Hepatic stellate cell (primary cell): ENCODE measurements at regions not wholly inside any gene's neighbourhood (a gene's known extent, or its start where the extent isn't known, plus 50 kb on each side); places are given as distances from the start of the nearest gene placed in this dataset.
A peak's percentile ranks its signal among the peaks of the same experiment; 100 is the strongest.

Experiments
- DNase-seq: peaks from one replicate; pipeline ENCODE4 v3.0.0; 2011; ENCODE audit warnings: low spot score

- DNase-seq: no peak
These were observed 525.8 kb downstream of the SHQ1 start for GRCh38 chr3:72322264-72322976.

DNA sequence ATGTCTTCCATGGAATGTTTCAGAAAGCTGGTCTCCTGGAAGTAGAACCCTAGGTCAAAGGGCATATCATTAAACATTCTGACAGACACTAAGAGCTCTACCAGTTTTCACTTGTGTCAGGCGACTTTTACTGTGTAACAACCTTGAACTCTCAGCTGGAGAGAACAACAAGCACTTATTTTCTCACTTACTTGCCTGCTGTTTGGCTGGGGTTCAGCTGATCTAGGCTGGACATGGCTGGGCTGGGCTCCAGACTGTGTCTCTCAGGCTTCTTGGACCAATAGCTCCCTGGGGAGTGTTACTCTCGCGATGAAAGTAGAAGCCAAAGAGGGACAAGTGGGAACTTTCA, 527.3 kb downstream of the SHQ1 start:
- DNase-seq: no peak

GRCh38 chr3:72320095-72320954, 527.9 kb downstream of the SHQ1 start:
- no peak for DNase-seq

GRCh38 chr3:72319194-72320094, 528.8 kb downstream of the SHQ1 start:
- peak; percentile 72 for DNase-seq

DNA sequence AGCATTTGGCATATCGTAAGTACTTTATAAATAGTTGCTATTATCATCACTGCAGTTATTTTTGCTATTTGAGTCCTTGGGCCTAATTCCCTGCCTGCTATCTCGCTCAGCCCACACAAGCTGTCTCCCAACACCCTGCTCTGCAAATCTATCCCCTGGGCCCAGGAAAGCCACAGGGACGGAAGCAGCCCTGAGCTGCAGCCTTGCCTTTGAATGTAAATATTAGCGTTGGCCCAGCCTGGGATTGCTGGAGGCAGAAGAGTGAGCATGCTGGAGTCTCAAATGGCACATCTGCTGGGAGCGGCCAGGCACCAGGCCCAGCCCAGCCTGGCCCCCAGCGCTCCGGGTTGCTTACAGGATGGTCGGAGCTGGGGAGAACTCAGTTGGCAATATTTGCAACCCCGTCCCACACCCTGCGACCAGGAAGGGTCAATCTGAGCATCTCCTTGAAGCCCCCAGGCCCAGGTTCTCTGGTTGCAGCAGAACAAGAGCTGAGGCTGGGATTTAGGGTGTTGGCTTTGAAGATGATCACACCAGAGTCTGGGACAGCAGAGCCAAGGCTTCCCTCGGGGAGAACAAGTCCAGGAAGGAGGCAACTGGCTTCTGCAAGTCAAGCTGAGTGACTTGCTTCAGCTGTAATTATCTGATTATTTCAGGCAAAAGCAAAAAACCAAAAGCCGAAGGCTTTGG, 529.6 kb downstream of the SHQ1 start:
- peak; percentile 53 for DNase-seq

DNA sequence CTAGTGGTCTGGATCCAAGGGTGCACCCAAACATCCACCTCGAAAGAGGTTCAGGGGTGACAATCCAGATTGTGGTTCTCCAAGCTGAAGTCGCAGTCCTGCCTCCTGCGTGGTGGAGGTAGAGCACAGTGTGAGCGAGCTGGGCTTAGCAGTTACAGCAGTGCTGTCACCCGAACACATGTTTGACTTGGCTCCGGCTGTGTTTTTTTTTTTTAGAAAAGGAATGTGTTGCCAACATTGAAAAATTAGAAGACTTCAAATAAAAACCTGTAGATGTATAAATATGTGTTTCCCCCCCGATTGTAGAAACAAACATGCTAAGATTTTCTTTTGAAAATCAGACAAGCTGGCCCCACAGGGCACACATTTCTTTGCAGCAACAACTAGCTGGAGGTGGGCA, 530.8 kb downstream of the SHQ1 start:
- DNase-seq: peak; percentile 46

DNA sequence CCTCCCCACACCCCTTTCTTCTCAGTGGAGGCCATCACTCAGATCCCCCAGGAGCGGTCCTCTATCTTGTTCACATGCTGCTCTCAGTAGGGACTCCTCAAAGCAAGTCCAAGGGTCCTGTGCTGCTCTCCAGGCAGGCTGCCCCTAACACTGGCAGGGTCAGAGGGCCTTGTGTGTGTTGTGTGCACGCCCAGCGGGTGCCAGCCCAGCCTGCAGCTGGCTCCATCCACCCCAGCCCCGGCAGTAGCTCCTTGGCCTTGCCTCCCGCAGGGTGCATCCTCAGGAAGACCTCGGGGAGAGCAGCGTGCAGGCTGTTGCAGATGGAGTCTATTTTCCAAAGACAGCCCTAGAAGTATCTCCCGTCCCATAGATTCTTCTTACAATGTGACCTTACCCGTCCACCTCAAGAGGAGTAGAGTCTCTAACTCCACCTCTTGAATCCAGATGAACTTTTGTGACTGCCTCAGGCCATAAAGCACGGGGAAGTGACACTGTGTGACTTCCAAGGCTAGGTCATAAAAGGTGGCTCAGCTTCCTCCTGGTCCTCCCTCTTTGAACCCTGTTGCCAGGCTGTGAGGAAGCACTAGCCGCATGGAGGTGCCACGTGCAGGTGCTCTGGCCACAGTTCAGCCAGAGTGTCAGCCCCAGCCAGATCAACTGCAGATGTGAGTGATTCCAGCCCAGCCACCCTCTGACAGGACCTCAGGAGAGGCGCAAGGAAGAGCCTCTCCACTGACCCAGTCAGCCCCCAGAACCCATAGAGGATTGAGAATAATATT, 531.6 kb downstream of the SHQ1 start:
- DNase-seq: no peak

DNA sequence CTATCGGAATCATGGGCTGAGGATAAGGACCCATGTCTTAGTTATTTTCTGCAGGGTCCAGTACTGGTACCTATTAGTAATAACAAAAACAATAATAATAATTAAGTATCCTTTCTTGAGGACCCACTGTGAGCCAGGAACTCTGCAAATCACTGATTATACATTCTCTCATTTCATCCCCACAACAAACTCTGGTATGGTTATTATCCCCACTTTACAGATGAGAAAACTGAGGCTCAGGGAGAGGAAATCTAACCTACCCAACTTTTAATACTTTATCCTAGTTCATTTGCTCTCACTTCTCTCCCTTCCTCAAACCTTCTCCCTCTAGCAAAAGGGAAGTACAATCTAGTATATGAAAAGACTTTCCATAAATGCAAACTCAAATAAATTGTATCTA, 528.4 kb upstream of the PROK2 start:
- no peak for DNase-seq

GRCh38 chr3:72312339-72312738, 527.4 kb upstream of the PROK2 start:
- DNase-seq: no peak

DNA sequence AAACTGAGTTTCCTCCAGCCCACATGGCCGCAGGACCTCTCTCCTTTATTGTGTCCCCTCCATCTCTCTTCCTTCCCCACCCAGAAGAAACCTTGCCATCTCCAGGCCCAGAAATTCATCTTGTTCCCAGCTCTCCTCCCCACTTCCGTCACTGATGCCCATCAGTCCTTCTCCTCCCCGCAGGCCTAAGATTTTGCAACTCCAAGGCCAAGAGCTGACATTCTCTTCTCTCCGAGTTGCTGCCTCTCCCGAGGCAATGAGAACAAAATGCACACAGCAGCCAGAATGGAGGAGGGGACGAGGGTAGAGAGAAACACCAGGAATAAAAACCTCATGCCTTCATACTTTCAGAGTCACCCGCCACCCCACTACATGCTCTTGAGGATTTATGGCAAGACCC, 526.5 kb upstream of the PROK2 start:
- DNase-seq: no peak

DNA sequence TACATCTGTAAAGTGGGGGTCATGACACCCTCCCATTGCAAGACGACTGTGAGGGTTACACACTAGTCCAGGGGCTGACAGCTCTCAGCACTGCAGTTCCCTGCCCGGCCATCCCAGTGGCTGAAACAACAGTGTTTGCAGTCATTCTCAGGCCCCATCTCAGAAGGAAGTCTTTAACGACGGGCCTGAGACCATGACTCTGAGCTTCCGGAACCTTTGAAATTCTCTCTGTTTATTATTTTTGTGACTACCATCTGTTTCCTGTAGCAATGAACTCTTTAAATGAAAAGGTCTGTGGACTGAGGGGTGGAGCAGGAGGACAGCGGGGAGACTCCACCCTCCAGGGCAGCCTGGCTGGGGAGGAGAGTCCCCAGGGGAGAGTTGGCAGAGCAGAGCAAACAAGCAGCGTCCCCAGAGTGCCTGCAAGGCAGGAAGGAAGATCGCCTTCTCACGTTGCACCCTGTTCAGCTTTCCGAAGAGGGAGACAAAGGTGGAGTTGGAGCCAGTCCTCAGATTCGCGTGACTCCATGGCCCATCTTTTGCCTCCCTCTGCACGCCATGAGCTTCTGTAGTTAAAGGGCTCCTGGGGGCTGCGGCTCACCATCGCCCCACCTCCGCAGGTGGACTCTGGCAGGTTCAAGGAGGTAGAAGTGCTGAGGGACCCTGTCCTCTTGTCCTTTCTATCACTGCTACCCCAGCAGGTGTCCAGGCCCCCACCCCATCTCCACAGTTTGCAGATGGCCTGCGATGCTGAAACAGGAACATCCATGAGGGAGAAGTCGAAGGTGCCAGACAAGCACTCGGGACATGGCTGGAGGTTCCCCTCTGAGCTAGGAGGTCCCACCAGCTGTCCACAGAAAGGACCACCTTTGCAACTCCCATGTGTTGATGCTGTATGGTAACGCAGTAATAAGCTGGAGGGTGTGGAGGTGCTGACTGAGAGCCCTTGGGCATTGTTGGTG, 525.8 kb upstream of the PROK2 start:
- DNase-seq: peak; percentile 93

- no peak for DNase-seq
These were observed 524.9 kb upstream of the PROK2 start for GRCh38 chr3:72309661-72310418.

GRCh38 chr3:72308641-72309040, 523.7 kb upstream of the PROK2 start:
- no peak for DNase-seq

DNA sequence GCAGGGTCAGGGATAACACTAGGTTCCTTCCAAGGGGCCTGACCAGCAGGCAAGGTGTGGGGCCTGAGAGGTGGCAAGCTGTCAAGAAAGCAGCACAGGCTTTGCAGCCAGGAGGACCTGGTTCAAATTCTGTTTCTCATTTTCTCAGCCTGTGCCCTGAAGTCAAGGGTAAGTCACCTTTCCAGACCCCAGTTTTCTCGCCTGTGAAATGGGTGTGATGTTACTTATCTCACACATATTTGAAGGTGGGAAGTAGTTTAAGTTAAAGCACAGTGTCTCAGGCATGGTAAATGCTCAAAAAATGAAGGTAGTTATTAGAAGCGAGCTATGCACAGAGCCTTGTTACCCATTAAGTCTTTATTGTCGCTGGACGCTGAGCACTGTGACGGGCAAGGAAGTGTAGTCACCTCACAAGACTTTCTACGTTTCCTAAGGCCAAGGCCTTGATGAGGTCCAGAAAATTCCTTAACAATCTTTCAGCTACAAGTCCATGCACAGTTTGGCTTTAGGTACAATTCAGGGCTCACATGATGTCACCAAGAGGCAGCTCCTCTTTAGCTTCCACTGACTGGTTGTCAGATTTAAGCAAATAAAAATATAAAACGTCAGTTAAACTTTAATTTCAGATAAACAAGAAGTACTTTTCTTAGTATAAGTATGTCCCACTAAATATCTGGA, 522.6 kb upstream of the PROK2 start:
- DNase-seq: no peak

- no peak for DNase-seq
These were observed 521.9 kb upstream of the PROK2 start for GRCh38 chr3:72306800-72307341.

DNA sequence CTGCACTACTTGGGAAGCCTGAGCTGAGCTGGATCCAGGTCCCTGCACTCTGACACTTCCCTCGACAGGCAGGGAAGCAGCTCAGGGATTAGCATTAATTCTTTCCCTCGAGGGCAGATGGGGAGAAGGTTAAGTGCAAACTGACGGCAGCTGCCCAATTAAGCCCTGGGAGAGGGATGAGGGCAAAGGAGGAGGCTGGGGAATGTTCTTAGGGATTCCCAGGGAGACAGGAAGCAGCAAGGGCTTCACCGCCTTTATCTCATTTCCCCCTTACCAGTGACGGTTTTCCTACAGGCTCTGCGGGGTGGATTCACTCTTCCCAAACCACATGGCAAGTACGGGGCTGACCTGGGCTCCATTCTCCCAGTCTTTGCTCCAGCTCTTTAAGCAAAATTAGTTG, 519.0 kb upstream of the PROK2 start:
- no peak for DNase-seq

GRCh38 chr3:72301779-72302178, 516.8 kb upstream of the PROK2 start:
- DNase-seq: no peak

GRCh38 chr3:72300621-72301020, 515.7 kb upstream of the PROK2 start:
- DNase-seq: no peak
